ENCODE measurements at regions not wholly inside any gene's neighbourhood (a gene's known extent, or its start where the extent isn't known, plus 50 kb on each side); places are given as distances from the start of the nearest gene placed in this dataset.

DNA sequence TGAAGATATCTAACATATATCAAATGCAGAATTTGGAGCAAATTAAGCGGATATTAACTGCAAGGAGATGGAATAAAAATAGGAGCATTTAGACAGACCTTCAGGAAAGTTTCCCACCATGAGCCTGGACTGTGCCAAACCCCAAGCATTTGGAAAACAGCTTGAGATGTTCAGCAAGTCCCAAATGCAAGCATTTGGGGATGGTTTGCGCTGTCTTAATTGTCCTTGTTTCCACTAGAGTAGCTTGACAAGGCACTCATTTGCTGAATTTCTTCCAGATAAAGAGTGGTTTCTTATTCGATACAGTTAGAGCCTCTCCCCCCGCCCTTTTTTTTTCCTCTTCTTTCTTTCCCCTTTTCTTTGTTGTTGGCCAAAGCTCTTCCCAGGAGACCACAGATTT, 77.1 kb upstream of the CDC42EP3 start:
- TF ChIP-seq, protein P1, sequence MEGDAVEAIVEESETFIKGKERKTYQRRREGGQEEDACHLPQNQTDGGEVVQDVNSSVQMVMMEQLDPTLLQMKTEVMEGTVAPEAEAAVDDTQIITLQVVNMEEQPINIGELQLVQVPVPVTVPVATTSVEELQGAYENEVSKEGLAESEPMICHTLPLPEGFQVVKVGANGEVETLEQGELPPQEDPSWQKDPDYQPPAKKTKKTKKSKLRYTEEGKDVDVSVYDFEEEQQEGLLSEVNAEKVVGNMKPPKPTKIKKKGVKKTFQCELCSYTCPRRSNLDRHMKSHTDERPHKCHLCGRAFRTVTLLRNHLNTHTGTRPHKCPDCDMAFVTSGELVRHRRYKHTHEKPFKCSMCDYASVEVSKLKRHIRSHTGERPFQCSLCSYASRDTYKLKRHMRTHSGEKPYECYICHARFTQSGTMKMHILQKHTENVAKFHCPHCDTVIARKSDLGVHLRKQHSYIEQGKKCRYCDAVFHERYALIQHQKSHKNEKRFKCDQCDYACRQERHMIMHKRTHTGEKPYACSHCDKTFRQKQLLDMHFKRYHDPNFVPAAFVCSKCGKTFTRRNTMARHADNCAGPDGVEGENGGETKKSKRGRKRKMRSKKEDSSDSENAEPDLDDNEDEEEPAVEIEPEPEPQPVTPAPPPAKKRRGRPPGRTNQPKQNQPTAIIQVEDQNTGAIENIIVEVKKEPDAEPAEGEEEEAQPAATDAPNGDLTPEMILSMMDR (IDR thresholded peaks at IDR 0.05): no peak
- TF ChIP-seq POLR2A (IDR thresholded peaks at IDR 0.05): no peak
